Esophagus muscularis mucosa (tissue), 3 donors: ENCODE measurements at regions not wholly inside any gene's neighbourhood (a gene's known extent, or its start where the extent isn't known, plus 50 kb on each side); places are given as distances from the start of the nearest gene placed in this dataset.

Experiments used
- CTCF ChIP-seq, 3 experiments: fragments of 200-600 bp in 2 of 3; fragments of 450-650 bp in 1 of 3; sonication (generic) in 2 of 3; IDR thresholded peaks; one replicate each; pipeline ENCODE4 v1.5.1; 2017 to 2019; ENCODE audit warnings: antibody characterized with exemption in 3 of 3, mild to moderate bottlenecking in 2 of 3, moderate library complexity in 1 of 3
- POLR2A ChIP-seq: fragments of 450-650 bp; IDR thresholded peaks from one replicate; pipeline ENCODE4 v1.6.1; 2017; ENCODE audit warnings: antibody characterized with exemption, moderate library complexity, mild to moderate bottlenecking, low read depth

- TF ChIP-seq CTCF (IDR thresholded peaks at IDR 0.05) = no peak
- TF ChIP-seq POLR2A = no peak
Observed at GRCh38 chr9:73089304-73089985, 62.2 kb upstream of the ANXA1 start.
